ENCODE measurements at regions not wholly inside any gene's neighbourhood (a gene's known extent, or its start where the extent isn't known, plus 50 kb on each side); places are given as distances from the start of the nearest gene placed in this dataset.

DNA sequence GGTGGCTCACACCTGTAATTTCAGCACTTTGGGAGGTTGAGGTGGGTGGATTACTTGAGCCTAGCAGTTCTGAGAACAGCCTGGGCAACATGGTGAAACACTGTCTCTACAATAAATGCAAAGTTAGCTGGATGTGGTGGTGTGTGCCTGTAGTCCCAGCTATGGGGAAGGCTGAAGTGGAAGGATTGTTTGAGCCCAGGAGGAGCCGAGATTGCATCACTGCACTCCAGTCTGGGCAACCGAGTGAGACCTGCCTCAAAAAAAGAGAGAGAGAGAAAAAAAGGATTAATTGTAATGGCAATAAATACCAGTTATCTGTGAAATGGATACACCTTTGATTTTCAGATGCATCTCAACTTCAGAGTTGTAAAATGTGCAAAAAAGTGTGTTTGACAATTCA, 58.8 kb downstream of the SPRY1 start:
- Histone ChIP-seq H3K27ac (no peak overlapping the region), H3K4me1 (peaks cover 0 to 7% (median 0%) of the 10 kb centered on the region in 4 donors), H3K27me3 (no peaks in the 10 kb centered on the region), H3K9me3 (no peaks in the 10 kb centered on the region), H3K4me3 (no peak overlapping the region), H3K36me3 (no peaks in the 10 kb centered on the region)
- TF ChIP-seq POLR2AphosphoS5 (IDR thresholded peaks at IDR 0.05) = no peak
- TF ChIP-seq POLR2A (IDR thresholded peaks at IDR 0.05) = no peak
- no peak for TF ChIP-seq CTCF (IDR thresholded peaks at IDR 0.05)
- no peak for TF ChIP-seq EP300 (IDR thresholded peaks at IDR 0.05)
- ATAC-seq (ENCODE audit: low FRiP score in 2 of 2) = peak in 1 of 2 donors; percentile 39
- WGBS, 2 donors = 55 to 84% methylated on average over 2 of the region's 2 CpGs
- DNase-seq = peak in 1 of 2 donors; percentile 61

- Histone ChIP-seq H3K27ac (no peak overlapping the region), H3K36me3 (no peaks in the 10 kb centered on the region), H3K27me3 (no peaks in the 10 kb centered on the region), H3K4me1 (no peaks in the 10 kb centered on the region), H3K4me3 (no peak overlapping the region), H3K9me3 (no peaks in the 10 kb centered on the region)
- DNase-seq = no peak
- TF ChIP-seq EP300 (IDR thresholded peaks at IDR 0.05) (no peak), POLR2A (IDR thresholded peaks at IDR 0.05) (no peak), CTCF (IDR thresholded peaks at IDR 0.05) (no peak), POLR2AphosphoS5 (IDR thresholded peaks at IDR 0.05) (no peak)
- ATAC-seq (ENCODE audit: low FRiP score in 2 of 2) = no peak
- WGBS, 2 donors = 73 to 89% methylated on average over 3 of the region's 3 CpGs
These were observed 65.4 kb downstream of the SPRY1 start for GRCh38 chr4:123462007-123462406.

- Histone ChIP-seq H3K36me3 (no peaks in the 10 kb centered on the region), H3K4me1 (no peaks in the 10 kb centered on the region), H3K9me3 (no peaks in the 10 kb centered on the region), H3K27ac (no peak overlapping the region), H3K27me3 (no peaks in the 10 kb centered on the region), H3K4me3 (no peak overlapping the region)
- ATAC-seq (ENCODE audit: low FRiP score in 2 of 2) (no peak), DNase-seq (no peak)
- 76 to 80% methylated on average over 3 of the region's 3 CpGs for WGBS, 2 donors
- TF ChIP-seq CTCF (IDR thresholded peaks at IDR 0.05) = no peak
- TF ChIP-seq POLR2AphosphoS5 (IDR thresholded peaks at IDR 0.05) = no peak
- TF ChIP-seq POLR2A (IDR thresholded peaks at IDR 0.05) = no peak
- no peak for TF ChIP-seq EP300 (IDR thresholded peaks at IDR 0.05)
These were observed 67.3 kb downstream of the SPRY1 start for GRCh38 chr4:123463869-123464268.

- no peak overlapping the region for H3K4me3 ChIP-seq
- ATAC-seq (ENCODE audit: low FRiP score in 2 of 2) = no peak
These were observed 68.8 kb downstream of the SPRY1 start for GRCh38 chr4:123465416-123465815.

More at GRCh38 chr4:123465416-123465815, 68.8 kb downstream of the SPRY1 start:
- no peak for DNase-seq
- Histone ChIP-seq H3K36me3 (no peaks in the 10 kb centered on the region), H3K27me3 (no peaks in the 10 kb centered on the region), H3K4me1 (no peaks in the 10 kb centered on the region), H3K27ac (no peak overlapping the region), H3K9me3 (no peaks in the 10 kb centered on the region)
- no peak for TF ChIP-seq CTCF (IDR thresholded peaks at IDR 0.05)
- TF ChIP-seq POLR2AphosphoS5 (IDR thresholded peaks at IDR 0.05) = no peak
- no peak for TF ChIP-seq EP300 (IDR thresholded peaks at IDR 0.05)
- no peak for TF ChIP-seq POLR2A (IDR thresholded peaks at IDR 0.05)
- 92 to 94% methylated on average over 5 to 6 of the region's 6 CpGs for WGBS, 2 donors

Measured in upper lobe of left lung (tissue), 6 donors.